B cell (primary cell): ENCODE measurements at regions not wholly inside any gene's neighbourhood (a gene's known extent, or its start where the extent isn't known, plus 50 kb on each side); places are given as distances from the start of the nearest gene placed in this dataset.

Experiments
- EZH2 ChIP-seq: IDR thresholded peaks from 2 replicates; pipeline ENCODE4 v1.6.1; 2012; ENCODE audit warnings: borderline replicate concordance, low read depth, mild to moderate bottlenecking, moderate library complexity, low read length; ENCODE audit not compliant: insufficient read depth, poor library complexity, severe bottlenecking
- TF ChIP-seq, protein P1 (sequence below): fragments of 200-600 bp; IDR thresholded peaks from one replicate; pipeline ENCODE4 v1.8.0; 2022; ENCODE audit warnings: antibody characterized with exemption, mild to moderate bottlenecking

DNA sequence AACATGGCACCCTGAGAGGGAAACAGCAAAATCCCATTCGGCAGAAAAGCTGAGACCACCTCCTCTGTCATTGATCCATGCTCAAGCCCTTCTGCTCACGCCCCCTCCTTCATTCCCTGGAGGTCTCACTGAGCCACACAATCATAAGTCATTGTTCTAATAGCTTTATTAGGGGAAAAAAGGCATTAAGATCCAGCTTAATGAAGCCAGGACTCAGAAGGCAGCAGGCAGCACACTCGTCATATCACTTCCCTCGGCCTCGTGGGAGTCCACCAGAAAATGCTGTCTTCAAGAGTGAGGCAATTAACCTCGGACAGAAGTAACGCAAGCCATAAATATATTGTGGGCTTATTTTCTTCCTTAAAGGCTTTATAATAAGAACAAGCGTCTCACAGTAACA lies 153.9 kb upstream of the PPP2R3A start:
- TF ChIP-seq, protein P1, sequence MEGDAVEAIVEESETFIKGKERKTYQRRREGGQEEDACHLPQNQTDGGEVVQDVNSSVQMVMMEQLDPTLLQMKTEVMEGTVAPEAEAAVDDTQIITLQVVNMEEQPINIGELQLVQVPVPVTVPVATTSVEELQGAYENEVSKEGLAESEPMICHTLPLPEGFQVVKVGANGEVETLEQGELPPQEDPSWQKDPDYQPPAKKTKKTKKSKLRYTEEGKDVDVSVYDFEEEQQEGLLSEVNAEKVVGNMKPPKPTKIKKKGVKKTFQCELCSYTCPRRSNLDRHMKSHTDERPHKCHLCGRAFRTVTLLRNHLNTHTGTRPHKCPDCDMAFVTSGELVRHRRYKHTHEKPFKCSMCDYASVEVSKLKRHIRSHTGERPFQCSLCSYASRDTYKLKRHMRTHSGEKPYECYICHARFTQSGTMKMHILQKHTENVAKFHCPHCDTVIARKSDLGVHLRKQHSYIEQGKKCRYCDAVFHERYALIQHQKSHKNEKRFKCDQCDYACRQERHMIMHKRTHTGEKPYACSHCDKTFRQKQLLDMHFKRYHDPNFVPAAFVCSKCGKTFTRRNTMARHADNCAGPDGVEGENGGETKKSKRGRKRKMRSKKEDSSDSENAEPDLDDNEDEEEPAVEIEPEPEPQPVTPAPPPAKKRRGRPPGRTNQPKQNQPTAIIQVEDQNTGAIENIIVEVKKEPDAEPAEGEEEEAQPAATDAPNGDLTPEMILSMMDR, result no peak
- TF ChIP-seq EZH2, result no peak
